Neural progenitor cell (in vitro differentiated cells): ENCODE measurements at regions not wholly inside any gene's neighbourhood (a gene's known extent, or its start where the extent isn't known, plus 50 kb on each side); places are given as distances from the start of the nearest gene placed in this dataset.

Experiments used
- DNase-seq: peaks from one replicate; pipeline ENCODE4 v3.0.0-alpha.2; 2016; ENCODE audit warnings: low spot score
- H2AFZ ChIP-seq: fragments of 200-600 bp; sonication (generic); replicated peaks from 2 replicates; pipeline ENCODE4 v1.6.1; 2016; ENCODE audit warnings: antibody characterized with exemption
- H3F3A ChIP-seq: fragments of 200-600 bp; sonication (generic); 2 replicates; pipeline ENCODE4 v1.6.1; 2016; ENCODE audit warnings: antibody characterized with exemption, low read depth
- H3K27ac ChIP-seq: fragments of 200-600 bp; sonication (generic); 2 replicates; pipeline ENCODE4 v1.5.1; 2016; ENCODE audit warnings: mild to moderate bottlenecking
- H3K27me3 ChIP-seq: fragments of 200-600 bp; sonication (generic); 2 replicates; pipeline ENCODE4 v1.6.1; 2016; ENCODE audit warnings: mild to moderate bottlenecking, moderate library complexity
- H3K36me3 ChIP-seq: fragments of 200-600 bp; sonication (generic); 2 replicates; pipeline ENCODE4 v1.5.1; 2016
- H3K4me1 ChIP-seq: fragments of 200-600 bp; sonication (generic); 2 replicates; pipeline ENCODE4 v1.6.1; 2016; ENCODE audit warnings: mixed run types
- H3K4me2 ChIP-seq: fragments of 200-600 bp; sonication (generic); 2 replicates; pipeline ENCODE4 v1.6.1; 2016
- H3K4me3 ChIP-seq: fragments of 200-600 bp; sonication (generic); 2 replicates; pipeline ENCODE4 v1.5.1; 2016
- H3K79me2 ChIP-seq: fragments of 200-600 bp; sonication (generic); 2 replicates; pipeline ENCODE4 v1.6.1; 2016; ENCODE audit warnings: low read depth
- H3K9ac ChIP-seq: fragments of 200-600 bp; sonication (generic); 2 replicates; pipeline ENCODE4 v1.6.1; 2016
- H3K9me3 ChIP-seq: fragments of 200-600 bp; sonication (generic); 2 replicates; pipeline ENCODE4 v1.5.1; 2016; ENCODE audit warnings: low read depth
- H4K20me1 ChIP-seq: fragments of 200-600 bp; sonication (generic); 2 replicates; pipeline ENCODE4 v1.6.1; 2016; ENCODE audit warnings: low read depth
- H3K27ac Mint-ChIP-seq: 3 replicates; pipeline ENCODE4 v1.8.0; 2021; ENCODE audit warnings: mixed read lengths
- H3K27me3 Mint-ChIP-seq: 2 replicates; pipeline ENCODE4 v1.8.0; 2022; ENCODE audit warnings: low read depth, mild to moderate bottlenecking, inconsistent platforms, moderate library complexity, mixed read lengths; ENCODE audit not compliant: insufficient read depth
- H3K36me3 Mint-ChIP-seq: 3 replicates; pipeline ENCODE4 v1.8.0; 2021; ENCODE audit warnings: mixed read lengths
- H3K4me1 Mint-ChIP-seq: 3 replicates; pipeline ENCODE4 v1.8.0; 2021; ENCODE audit warnings: mixed read lengths
- H3K4me3 Mint-ChIP-seq: 3 replicates; pipeline ENCODE4 v1.8.0; 2021; ENCODE audit warnings: mild to moderate bottlenecking, moderate library complexity, mixed read lengths
- H3K9me3 Mint-ChIP-seq: 3 replicates; pipeline ENCODE4 v1.8.0; 2020; ENCODE audit warnings: mixed read lengths
- EZH2 ChIP-seq: fragments of 200-600 bp; sonication (generic); IDR thresholded peaks from 2 replicates; pipeline ENCODE4 v1.6.1; 2017; ENCODE audit warnings: antibody characterized with exemption, mild to moderate bottlenecking, moderate library complexity
- EZH2phosphoT487 ChIP-seq: fragments of 200-600 bp; sonication (generic); IDR thresholded peaks from 2 replicates; pipeline ENCODE4 v1.6.1; 2017; ENCODE audit warnings: antibody characterized with exemption
- TF ChIP-seq, protein P1 (sequence below): fragments of 200-600 bp; sonication (generic); IDR thresholded peaks from 2 replicates; pipeline ENCODE4 v1.5.1; 2017; ENCODE audit warnings: antibody characterized with exemption, mild to moderate bottlenecking

DNA sequence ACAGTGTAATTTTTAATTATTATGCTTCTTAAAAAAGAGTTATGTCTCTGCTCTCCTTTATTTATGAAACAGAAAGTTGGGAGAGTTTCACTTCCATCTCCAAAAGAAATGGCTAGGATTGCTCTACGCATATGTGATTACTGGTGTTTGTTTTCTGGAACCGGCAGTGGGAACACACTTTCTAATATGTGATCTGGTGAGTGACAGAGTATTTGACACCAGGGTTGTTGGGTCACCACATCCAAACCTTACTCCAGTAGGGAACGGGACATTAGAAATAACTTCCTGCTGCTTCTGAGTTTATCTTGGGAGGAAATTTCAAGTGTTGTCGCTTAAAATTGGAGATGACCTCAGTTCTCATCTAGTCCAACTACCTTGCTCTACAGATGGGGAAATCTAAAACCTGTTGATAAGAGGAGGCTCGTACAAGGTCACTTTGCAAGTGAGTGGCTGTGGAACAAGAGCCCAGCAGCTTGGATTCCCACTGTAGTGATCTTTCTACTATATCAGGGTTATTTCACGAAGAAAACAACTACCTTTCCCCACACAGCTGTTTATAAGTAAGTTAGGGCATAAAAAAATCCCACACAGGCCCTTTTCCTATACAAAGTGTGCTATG, 108.5 kb downstream of the TTC32 start:
- no peak overlapping the region for H3K4me2 ChIP-seq
- H3K9me3 ChIP-seq: no peaks in the 10 kb centered on the region
- H3K27ac Mint-ChIP-seq: no peak overlapping the region
- no peak for DNase-seq
- no peak overlapping the region for H3K4me3 Mint-ChIP-seq
- no peak overlapping the region for H2AFZ ChIP-seq
- no peaks in the 10 kb centered on the region for H3F3A ChIP-seq
- no peak overlapping the region for H3K4me3 ChIP-seq
- H3K9ac ChIP-seq: no peak overlapping the region
- no peaks in the 10 kb centered on the region for H3K36me3 ChIP-seq
- H3K27me3 ChIP-seq: no peaks in the 10 kb centered on the region
- no peaks in the 10 kb centered on the region for H4K20me1 ChIP-seq
- H3K9me3 Mint-ChIP-seq: peaks cover 3% of the 10 kb centered on the region
- TF ChIP-seq, protein P1, sequence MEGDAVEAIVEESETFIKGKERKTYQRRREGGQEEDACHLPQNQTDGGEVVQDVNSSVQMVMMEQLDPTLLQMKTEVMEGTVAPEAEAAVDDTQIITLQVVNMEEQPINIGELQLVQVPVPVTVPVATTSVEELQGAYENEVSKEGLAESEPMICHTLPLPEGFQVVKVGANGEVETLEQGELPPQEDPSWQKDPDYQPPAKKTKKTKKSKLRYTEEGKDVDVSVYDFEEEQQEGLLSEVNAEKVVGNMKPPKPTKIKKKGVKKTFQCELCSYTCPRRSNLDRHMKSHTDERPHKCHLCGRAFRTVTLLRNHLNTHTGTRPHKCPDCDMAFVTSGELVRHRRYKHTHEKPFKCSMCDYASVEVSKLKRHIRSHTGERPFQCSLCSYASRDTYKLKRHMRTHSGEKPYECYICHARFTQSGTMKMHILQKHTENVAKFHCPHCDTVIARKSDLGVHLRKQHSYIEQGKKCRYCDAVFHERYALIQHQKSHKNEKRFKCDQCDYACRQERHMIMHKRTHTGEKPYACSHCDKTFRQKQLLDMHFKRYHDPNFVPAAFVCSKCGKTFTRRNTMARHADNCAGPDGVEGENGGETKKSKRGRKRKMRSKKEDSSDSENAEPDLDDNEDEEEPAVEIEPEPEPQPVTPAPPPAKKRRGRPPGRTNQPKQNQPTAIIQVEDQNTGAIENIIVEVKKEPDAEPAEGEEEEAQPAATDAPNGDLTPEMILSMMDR: no peak
- TF ChIP-seq EZH2 (no peak), EZH2phosphoT487 (no peak)
- H3K4me1 ChIP-seq: no peaks in the 10 kb centered on the region
- no peaks in the 10 kb centered on the region for H3K79me2 ChIP-seq
- peaks cover 3% of the 10 kb centered on the region for H3K27me3 Mint-ChIP-seq
- H3K36me3 Mint-ChIP-seq: no peaks in the 10 kb centered on the region
- H3K27ac ChIP-seq: no peak overlapping the region
- no peaks in the 10 kb centered on the region for H3K4me1 Mint-ChIP-seq

DNA sequence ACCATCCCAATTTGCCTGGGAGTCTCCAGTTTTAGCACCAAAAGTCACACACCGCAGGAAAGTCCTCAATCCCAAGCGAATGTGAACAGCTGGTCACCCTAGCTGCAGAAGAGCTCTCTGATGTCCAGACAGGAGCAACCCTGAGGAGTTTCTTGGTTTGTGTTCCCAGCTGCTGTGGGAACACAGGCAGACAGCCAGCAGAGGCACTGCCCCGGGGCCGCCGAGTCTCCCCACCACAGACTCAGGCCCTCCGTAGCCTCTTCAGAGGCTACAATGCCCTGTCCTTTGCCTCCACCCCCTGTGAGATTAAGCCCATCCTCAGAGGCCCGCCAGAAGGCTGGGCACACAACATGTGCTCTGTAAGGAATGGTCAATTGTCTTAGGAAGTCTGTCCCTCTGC, 111.5 kb downstream of the TTC32 start:
- H3K27me3 Mint-ChIP-seq: peaks cover 3% of the 10 kb centered on the region
- H3K4me2 ChIP-seq: no peak overlapping the region
- no peak overlapping the region for H2AFZ ChIP-seq
- no peak overlapping the region for H3K4me3 Mint-ChIP-seq
- H3K36me3 Mint-ChIP-seq: no peaks in the 10 kb centered on the region
- H3K27ac ChIP-seq: no peak overlapping the region
- DNase-seq: no peak
- H3K4me1 Mint-ChIP-seq: no peaks in the 10 kb centered on the region
- no peaks in the 10 kb centered on the region for H3K36me3 ChIP-seq
- H3K27ac Mint-ChIP-seq: no peak overlapping the region
- H3K79me2 ChIP-seq: no peaks in the 10 kb centered on the region
- TF ChIP-seq, protein P1: no peak
- TF ChIP-seq EZH2: no peak
- TF ChIP-seq EZH2phosphoT487: no peak
- no peaks in the 10 kb centered on the region for H3F3A ChIP-seq
- H3K9ac ChIP-seq: no peak overlapping the region
- H3K4me1 ChIP-seq: no peaks in the 10 kb centered on the region
- no peaks in the 10 kb centered on the region for H3K27me3 ChIP-seq
- H3K9me3 Mint-ChIP-seq: no peaks in the 10 kb centered on the region
- H4K20me1 ChIP-seq: no peaks in the 10 kb centered on the region
- H3K9me3 ChIP-seq: no peaks in the 10 kb centered on the region
- H3K4me3 ChIP-seq: no peak overlapping the region

DNA sequence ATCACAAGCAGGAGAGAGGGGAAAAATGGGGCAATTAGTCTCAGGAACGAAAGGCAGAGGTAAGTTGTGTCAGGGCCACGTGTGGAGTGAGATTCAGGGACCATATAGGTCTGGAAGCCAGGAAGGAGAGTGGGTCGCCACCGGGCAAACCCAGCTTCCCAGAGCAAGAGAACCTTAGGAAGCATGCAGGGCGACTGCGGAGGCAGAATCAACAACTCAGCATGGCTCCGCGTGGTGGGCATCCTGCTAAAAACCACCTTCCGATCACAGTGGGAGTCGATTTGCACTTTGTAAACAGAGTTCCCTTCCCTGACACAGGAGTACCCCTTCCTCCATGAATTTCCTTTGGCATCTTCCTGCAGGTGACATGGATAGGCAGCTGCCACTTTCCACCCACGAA, 114.6 kb downstream of the TTC32 start:
- Histone ChIP-seq H3K27ac (no peak overlapping the region), H3K9me3 (no peaks in the 10 kb centered on the region), H3K4me3 (no peak overlapping the region), H3K27me3 (no peaks in the 10 kb centered on the region), H4K20me1 (no peaks in the 10 kb centered on the region), H3K4me1 (no peaks in the 10 kb centered on the region), H3K4me2 (no peak overlapping the region), H2AFZ (no peak overlapping the region), H3K9ac (no peak overlapping the region), H3K79me2 (no peaks in the 10 kb centered on the region), H3F3A (no peaks in the 10 kb centered on the region), H3K36me3 (no peaks in the 10 kb centered on the region)
- DNase-seq: no peak
- no peaks in the 10 kb centered on the region for H3K9me3 Mint-ChIP-seq
- H3K27ac Mint-ChIP-seq: no peak overlapping the region
- no peaks in the 10 kb centered on the region for H3K36me3 Mint-ChIP-seq
- H3K27me3 Mint-ChIP-seq: no peaks in the 10 kb centered on the region
- TF ChIP-seq EZH2 (no peak), EZH2phosphoT487 (no peak)
- TF ChIP-seq, protein P1: no peak
- H3K4me1 Mint-ChIP-seq: no peaks in the 10 kb centered on the region
- H3K4me3 Mint-ChIP-seq: no peak overlapping the region
